T-helper 22 cell (primary cell): ENCODE measurements at regions not wholly inside any gene's neighbourhood (a gene's known extent, or its start where the extent isn't known, plus 50 kb on each side); places are given as distances from the start of the nearest gene placed in this dataset.

Source experiments
- DNase-seq: peaks from one replicate; pipeline ENCODE4 v3.0.0-alpha.2; 2020; ENCODE audit warnings: low read depth

DNA sequence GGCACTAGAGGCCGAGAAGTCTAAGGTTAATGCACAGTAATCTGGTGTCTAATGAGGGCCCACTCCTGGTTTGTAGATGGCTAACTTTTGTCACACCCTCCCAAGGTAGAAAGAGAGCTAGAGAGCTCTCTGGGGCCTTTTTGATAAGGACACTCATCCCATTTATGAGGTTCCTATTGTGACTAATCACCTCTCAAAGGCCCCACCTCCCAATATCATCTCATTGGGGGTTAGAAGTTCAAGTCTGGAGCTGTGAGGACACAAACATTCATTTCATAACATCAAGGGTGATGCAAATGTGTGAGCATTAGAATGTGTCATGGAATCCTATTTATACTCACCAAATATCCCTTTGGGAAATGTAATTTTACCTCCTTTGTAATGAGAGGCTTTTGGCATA, 79.2 kb upstream of the SLC10A2 start:
- no peak for DNase-seq

DNA sequence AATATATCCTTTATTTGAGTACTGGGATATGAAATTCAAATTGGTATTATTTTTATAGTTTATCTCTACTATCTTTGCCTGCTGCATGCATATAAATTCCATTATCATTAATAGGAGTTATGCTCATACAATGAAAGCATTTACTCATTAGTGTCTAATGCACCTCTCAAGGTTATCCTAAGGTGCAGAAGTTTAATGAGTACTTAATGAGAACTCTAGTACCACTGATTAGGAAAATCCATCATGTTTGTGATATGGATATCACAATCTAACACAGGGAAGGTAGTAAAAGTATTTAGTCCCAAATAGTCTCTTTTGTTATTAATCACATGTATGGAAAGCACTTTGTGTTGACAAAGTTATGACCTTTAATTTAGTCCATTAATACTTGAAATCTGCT, 77.2 kb upstream of the SLC10A2 start:
- no peak for DNase-seq

DNA sequence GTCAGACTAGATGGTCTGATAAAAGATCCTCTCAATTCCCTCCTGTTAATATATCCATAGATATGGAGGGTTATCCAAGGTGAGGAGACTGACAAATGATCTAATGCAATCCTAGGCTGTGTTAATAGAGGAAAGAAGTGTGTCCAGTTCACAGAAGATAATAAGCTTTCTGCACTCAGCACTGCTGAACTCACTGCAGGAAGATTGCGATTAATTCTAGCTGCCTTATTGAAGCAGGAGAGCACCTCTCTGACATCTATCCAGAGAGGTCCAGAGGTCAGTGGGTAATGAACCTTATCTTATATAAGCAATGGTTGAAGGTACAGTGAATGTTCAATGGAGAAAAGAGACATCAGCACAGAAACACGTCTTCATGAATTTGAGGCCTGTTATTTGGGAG, 75.9 kb upstream of the SLC10A2 start:
- DNase-seq: no peak

DNA sequence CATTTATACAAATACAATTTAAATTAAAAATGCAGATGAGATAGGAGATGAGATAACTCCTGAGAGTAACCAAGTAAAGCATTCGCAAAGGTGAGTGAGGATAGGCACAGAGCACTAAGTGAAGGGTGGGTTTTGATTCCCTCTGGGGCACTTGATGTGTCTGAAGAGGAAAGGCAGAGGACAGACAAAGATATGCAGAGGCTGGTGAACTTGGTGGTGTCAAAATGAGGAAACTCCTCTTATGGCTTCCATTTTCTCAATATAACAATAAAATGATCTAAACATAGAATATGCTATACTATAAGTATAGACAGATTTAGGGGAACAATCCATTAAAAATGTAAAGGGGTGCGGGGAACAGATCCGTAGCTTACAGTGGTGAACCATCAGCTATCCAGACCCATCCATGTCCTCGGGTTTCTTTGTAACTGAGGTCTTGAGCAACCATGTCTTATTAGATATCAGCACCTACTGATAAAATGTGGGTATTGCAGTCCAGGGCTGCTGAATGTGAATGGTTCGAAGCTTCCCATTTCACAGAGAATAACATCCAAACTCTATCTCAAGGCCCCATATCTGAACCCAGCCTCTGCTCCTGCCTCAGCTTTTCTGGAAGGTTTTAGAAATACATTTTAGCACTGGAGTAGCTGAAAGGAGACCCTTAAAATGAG, 73.9 kb upstream of the SLC10A2 start:
- no peak for DNase-seq

DNA sequence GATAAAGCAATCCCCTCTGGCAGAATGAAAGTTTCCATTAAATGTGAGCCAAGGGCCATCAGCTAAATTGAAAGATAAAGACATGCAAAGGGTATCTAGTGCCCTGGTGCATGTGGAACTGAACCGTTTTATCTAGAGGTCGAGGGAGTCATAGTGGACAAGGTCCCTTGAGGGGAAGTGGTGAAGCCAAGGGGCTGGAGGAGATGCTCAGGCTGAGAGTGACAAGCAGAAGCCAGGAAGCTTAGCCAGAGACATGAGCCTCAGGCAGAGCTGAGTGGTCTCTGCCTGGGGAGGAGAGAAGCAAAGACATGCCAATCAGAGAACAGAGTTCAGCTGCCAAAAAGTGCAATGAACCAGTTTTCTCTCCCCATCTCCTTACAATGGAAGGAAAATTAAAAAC, 68.1 kb upstream of the SLC10A2 start:
- DNase-seq: no peak

DNA sequence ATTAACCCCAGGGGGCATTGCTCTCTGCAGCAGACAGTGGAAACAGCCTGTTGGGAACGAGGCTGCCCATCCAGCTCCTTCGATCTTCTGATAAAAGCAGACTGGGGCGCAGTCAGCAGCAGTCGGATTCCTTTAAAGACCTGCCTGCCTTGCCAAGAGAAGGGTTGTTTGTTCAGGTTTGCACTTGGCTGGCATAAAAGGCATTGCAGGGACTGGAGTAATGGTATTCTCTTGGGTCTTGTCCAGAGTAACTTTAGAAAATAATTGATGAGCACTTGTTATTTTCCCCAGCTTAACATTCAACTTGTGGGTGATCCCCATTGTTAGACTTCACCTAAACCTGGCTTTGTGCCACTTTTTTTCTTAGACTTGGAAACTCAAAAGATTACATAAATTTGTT, 67.3 kb upstream of the SLC10A2 start:
- no peak for DNase-seq

DNA sequence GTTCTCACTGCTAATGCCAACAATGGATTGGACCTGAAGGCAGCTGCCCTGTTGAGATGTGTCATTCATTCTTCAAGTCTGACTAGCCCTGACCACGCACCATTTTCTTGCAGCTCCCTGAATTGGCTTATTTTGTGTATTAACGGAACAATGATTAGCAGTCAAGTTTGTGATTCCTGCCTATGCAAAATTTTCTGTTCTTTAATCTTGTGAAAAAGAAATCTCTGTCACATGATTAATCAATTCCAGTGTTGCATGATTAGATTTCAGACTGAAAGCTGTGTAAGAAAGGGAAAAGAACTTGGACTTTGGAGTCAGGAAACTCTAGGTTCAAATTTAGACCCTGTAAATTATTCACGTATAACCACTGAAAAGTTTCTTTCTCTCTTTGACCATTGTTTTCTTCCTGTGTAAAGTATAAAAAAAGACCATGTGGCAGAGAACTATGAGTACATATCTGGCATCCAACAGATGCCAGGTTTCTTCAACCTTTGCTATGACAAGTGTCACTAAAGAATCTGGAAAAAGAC, 64.5 kb upstream of the SLC10A2 start:
- DNase-seq: no peak

DNA sequence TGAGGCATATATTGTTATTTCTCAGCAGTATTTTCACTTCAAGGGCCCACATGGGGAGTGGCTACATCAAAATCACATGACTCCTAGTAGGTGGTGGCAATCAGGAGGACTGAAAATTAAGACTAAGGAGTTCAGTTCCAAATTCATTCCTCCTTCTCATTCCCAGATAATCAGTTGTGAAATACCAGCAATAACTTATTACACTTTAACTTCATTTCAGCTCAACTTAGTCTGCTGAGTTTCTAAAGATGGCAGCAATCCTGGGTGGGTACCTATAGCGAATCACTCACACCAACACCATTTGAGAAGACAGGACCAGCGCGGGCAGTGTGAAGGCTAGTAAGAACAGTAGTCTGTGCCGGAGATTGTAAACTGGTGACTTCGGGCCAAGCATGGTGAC, 63.9 kb upstream of the SLC10A2 start:
- no peak for DNase-seq
